Urothelium cell line (cell line): ENCODE measurements at regions not wholly inside any gene's neighbourhood (a gene's known extent, or its start where the extent isn't known, plus 50 kb on each side); places are given as distances from the start of the nearest gene placed in this dataset.

Experiments used
- DNase-seq: peaks from one replicate; pipeline ENCODE4 v3.0.0; 2011; ENCODE audit warnings: low spot score, mixed read lengths
- FAIRE-seq: peaks from 2 replicates; lab custom pipeline; 2011; peaks lifted over from hg19 to GRCh38; lab: Jason Lieb, UNC

DNA sequence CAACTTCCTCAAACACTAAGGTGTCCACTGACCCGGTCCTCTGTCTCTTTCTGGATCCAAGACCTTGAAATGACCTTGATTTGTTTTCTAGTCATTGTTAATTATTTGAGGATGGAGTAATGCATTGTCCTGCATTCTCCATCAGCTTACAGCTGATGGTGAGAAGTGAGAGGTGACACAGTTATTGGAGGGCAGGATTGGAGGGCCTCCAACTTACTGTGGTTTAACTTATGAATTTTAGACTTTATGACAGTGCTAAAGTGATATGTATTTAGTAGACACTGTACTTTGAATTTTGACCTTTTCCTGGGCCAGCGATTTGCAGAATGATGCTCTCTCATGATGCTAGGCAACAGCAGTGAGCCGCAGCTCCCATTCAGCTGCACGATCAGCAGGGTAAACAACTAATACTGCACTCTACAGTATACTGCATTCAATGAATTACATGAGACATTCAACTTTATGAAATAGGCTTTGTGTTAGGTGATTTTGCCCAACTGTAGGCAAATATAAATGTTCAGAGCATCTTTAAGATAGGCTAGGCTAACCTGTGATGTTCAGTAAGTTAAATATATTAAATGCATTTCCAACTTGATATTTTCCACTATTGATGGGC is 200.0 kb upstream of the MEX3C start:
- DNase-seq (no peak), FAIRE-seq (no peak)

DNA sequence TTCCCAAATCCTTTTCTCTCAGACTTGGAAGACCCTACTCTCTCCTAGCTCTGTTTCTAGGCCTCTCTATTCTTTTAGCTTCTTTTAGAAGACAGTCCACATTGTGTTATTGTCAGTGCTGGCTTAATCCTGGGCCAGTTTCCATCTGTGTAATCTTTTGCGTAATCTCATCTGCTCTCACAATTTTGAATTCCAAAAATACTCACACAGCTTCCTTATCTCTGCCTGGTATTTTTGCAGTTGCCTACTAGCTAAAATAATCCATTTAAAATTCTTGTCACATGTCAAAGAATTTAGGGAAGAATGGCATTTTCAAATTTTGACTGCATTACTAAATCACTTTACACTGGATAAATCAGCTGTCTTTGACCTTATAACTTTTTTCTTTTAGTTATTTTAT is 200.6 kb upstream of the MEX3C start:
- DNase-seq (no peak), FAIRE-seq (no peak)

DNA sequence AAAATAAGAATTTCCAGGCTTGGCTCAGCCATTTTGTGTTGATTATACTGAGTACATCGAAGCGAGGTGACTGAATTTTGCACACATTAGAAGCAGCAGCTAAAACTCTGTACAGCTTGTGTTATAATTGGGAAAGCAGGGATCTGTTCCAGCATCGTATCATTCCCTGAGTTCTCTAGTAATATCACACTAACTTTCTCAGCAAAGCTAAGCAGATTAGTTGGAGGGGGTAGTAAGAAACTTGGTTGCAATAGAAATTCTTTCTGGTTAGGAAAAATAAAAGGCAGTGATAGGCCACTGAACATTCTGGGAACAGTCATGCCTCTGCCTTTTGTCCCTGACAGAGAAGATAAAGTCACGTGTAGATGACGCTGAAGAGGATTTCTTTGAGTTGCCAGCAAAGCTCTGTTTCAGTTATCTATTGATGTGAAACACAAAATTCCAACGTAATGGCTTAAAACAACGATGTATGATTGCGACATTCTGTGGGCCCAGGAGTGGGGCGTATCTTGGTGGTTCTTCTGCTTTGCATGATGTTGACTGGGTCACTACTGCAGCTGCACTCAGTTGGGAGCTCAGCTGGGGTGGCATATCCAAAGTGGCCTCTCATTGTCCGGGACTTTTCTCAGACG is 202.1 kb upstream of the MEX3C start:
- FAIRE-seq (no peak), DNase-seq (no peak)

DNA sequence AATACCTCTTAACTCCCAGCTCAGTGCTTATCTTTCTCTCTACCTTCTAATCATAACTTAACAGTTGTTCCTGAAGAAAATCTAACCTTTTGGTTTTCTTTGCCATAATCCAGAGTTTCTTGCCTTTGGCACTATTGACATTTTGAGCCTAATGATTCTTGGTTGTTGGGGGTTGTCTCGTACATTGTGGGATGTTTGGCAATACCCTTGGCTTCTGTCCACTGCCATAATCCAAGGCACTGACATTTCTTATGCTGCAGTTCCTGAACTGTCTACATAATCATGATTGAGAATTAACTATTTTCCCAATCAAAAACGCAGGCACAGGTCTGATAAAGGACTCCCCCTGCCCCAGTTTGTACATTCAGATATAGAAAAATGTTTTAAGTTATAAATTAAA is 203.2 kb upstream of the MEX3C start:
- DNase-seq (no peak), FAIRE-seq (no peak)

DNA sequence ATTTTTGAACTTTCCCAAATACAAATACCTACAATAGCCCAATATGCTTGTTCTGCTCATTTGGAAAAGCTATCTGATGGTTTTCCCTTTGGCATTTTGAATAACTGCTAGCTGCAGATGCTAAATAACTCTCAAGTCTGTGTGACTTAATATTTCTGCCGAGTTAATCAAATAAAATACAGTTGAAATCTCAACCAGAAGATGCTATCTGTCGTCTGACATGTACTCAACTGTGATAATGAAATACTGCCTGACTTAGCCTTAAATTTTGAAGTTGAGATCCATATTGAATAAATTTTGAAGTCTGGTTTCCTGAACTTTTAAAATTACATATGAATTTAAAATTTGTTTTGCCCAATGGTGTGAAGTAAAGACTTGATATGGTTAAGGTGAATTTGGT is 204.4 kb upstream of the MEX3C start:
- DNase-seq (no peak), FAIRE-seq (no peak)

DNA sequence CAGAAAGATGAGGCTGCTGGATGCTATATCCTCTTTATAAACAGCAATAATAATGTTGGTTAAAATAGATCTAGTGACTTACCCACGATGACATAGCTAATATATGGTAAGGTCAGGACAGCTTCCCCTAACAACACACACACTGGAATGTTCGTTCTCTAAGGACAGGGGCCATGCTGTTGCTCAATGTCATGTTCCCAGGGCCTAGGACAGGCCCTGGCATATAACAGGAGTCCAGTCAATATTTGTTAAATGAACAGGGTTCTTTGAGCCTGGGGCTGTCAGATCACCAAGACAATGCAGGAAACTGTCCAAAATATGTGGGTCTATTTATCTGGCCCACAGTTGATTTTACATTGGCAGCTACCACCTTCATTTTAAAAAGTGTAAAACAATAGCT is 207.1 kb upstream of the MEX3C start:
- no peak for FAIRE-seq

DNA sequence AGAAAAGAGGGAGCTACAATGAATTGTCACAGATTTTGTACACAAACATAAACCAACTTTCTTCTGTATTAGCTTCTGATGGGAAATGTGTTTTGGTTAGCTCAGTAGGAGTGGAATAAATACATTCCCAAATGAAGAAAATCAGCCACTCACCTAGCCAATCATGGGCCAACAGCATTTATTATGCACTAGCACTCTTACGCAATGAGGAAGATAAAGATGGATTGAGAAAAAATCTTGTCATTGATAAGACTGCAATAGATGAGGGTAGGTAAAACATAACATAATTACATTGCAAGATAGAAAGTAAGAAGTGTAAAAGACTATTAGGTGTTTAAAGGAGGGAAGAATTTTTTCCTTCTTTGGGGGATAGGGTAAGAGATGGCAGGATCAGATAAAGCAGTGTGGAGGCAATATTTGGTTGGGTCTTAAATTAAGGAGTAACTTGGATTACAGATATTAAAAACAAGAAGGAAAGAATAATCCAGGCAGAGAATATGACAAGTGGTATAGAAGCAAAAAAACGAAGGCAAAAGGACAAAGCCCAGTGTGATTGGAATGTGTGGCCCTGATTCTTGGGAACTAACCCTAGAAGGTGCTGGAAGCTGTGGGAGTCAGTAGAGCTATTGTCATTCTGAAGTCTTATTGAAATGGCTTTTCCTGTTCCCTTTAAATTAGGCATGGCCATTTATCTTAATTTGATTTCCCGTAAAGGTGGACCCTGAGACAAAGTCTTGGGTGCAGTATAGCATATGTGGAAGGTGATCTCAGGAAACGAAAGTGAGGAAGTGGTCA is 208.4 kb upstream of the MEX3C start:
- DNase-seq (no peak), FAIRE-seq (no peak)

More for the DNA sequence above, 207.1 kb upstream of the MEX3C start:
- no peak for DNase-seq

DNA sequence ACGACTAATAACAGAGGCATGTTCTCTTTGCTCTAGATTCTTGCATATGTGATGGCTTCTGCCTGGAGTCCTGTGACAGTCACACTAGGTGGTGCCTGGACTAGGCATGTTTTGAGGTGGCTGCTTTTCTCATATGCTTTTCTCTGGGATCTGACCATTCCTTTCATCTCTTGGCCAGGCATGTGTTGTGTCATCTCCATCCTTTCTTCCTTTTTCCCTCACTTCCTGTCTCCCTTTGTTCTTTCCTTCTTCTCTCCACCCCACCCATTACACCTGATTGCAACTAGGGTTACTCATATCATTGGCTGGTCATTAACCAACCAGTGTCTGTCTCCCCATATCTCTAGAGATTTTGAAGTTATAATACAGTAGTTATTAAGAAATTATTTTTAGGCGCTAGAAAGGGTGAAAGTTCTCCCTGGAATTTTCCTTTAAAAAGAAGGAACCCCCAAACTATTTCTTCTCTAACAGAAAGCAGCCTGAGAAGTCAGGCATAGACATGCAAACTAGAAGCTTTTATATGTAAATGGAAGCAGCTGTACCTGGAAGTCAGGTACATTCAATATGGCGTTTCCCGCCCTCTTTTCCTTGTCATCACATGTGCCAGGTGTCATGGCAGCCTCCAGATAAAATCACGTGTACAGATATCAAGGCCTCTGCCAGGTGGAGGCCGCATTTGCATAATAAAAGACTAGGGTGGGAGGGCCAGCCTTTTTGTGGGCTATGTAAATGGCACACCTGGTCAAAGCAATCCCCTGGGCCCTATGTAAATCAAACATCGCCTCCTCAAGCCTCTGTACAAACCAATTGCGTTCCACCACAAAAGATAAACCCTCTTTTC is 220.4 kb upstream of the MEX3C start:
- DNase-seq (no peak), FAIRE-seq (no peak)

DNA sequence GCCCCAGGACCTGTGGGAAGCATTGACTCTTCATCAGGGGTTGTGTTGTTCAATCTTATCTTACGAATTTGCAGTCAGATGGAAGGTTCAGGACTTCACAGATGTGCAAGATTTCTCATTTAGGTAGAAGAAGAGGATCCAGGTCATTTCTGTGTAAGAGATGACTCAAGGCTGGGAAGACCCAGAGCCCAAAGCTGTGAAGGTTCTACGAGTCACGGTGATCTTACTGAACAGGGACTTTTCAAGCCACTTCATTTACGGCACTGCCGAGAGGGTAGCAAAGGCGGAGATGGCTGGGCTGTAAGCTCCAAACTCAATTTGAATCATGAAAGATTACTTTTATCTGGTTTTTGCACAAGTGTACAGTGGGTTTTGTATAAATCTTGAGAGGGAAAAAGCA is 228.0 kb upstream of the MEX3C start:
- FAIRE-seq (no peak), DNase-seq (no peak)

DNA sequence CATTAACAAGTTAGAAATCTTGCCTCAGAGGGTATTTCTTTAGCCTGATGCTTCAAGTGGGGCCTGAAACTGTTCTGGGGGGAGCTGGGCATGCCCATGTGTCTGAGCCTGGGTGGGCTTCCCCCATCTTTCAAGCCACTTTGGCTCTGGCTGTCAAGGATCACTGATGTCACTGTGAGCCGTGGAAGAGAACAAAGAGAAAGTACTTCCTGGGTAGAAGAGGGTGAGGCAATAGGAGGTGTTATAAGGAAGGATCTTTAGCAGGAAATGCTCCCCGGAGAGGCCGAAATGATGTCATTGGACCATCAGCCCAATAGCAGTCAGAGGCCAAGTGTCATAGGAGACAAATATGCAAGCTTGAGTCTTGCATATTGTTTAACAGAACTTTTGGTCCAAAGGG is 228.4 kb upstream of the MEX3C start:
- FAIRE-seq, result no peak
- DNase-seq, result no peak

DNA sequence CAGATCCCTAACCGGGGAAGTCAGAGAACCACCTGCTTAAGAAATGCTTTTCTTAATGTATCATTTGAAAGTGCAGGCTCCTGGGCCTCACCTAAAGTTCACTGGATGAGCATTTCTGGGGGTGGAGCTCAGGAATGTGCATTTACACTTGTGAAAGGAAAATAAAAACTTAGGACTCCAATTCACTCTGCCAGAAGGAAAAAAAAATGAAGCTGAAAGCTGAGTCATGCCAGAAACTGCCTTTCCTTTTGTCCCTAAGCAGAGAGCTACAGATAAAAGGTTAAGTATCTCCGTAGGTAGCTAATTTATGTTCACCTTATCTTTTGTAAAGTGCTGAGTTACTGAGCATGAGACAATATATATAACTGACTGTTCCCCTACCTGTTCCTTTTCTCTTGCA is 229.5 kb upstream of the MEX3C start:
- no peak for FAIRE-seq
- DNase-seq, result no peak

DNA sequence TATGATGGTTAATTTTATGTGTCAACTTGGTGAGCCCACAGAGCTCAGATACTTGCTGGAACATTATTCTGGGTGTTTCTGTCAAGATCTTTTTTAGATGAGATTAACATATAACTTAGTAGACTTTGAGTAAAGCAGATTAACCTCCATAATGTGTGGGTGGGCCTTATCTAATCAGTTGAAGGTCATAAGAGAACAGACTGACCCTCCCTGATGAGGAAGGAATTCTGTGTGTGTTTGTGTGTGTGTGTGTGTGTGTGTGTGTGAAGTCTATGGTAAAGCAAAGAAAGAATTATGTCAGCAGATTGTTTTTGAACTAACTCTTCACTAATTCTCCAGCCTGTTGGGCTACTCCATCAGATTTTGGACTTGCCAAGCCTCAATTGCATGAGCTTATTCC is 232.2 kb upstream of the MEX3C start:
- DNase-seq (no peak), FAIRE-seq (no peak)

DNA sequence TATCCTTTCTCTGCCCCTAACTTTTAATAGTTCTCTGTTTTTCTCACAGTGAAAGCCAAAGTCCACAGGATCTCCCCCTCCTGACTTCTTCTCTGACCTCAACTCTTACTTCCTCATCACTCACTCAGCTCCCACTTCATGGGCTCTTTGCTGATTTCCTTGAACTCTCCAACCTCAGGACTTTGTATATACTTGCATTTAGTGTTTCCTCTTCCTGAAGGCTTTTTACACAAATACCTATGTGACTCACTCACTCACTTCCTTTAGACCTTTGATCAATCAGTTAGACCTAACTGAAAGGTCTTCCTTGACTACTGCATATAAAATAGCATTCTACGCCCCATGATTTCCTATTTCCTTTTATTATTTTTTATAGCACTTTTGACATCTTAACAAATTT is 233.1 kb upstream of the MEX3C start:
- DNase-seq (no peak), FAIRE-seq (no peak)

DNA sequence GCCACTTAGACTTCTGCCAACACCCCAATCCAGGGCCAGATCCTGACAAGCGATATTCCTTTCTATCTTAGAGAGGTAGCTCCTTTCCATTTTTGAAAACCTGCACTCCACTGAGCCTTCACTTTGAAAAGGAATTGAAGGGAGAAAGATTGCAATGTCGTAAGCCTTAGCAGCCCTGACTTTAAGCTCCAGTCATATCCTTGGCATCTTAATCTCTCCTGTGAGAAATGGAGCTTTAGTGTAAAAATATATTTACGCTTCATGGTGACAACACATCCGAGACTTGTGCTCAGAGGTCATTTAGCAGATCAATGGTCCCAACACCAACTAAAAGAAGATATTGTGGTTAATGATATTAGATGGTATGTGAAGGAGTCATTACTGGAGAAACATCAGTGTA is 235.8 kb upstream of the MEX3C start:
- FAIRE-seq, result no peak
- no peak for DNase-seq

DNA sequence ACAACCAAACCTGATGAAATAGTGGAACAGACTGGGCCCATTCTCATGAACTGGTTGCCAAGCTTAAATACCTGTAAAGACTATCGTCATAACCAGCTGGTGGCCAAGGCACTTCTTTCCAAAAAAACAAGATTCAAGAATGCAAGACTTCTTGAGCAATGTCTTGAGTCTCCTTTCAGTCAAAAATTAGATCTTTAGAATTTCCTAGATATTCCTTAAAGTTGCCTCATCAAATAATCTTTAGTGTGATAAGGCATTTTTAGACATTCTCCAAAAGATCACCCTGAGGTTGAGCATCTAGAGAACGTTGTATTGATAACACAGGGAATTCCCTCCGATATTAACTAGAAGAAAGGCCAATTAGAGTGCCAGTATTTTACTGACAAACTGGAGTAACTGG is 236.4 kb upstream of the MEX3C start:
- no peak for FAIRE-seq
- DNase-seq, result no peak

DNA sequence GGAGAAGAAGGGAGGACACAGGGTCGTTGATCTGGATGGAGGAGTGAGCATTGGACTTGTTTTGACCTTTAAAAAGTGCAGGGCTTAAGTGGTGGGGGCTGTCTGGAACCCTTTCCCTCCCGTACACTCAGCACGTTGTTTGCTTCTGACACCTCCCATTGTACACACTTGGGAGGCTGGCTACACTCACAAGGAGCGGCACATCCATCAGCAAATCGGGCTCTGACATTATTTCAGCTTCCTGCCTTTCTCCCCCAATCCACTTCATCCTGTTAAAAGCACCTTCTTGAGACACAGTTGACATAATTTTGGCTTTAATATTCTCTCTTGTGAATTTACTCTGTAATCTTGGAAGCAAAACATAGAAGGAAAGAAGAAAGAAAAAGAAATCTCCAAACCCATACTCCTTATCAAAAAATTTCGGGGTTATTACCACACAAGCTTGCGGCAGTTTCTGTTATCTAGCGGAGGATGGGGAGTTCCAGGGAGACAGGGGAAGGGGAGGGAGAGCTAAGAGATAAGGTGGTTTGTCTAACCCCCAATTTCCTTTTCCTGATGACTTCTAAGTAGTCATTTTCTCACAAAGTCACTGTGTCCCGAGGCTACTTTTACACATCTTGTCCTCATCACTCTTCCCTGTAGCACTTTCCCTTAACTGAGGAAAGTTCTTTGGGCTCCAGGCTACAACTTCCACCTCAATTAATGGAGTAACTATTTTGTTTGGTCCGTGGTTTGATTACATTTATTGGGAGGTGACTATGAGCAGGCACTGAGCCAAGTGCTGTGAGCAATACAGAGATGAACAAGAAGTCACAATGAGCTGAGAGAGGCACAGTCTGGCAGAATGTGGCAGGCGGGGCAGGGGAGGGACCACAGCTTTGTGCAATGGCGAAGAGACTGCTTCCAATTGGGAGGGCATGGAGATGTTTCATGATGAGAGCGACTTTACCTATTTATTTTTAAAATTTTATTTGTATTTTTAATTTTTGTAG is 240.1 kb upstream of the MEX3C start:
- FAIRE-seq, result no peak

DNA sequence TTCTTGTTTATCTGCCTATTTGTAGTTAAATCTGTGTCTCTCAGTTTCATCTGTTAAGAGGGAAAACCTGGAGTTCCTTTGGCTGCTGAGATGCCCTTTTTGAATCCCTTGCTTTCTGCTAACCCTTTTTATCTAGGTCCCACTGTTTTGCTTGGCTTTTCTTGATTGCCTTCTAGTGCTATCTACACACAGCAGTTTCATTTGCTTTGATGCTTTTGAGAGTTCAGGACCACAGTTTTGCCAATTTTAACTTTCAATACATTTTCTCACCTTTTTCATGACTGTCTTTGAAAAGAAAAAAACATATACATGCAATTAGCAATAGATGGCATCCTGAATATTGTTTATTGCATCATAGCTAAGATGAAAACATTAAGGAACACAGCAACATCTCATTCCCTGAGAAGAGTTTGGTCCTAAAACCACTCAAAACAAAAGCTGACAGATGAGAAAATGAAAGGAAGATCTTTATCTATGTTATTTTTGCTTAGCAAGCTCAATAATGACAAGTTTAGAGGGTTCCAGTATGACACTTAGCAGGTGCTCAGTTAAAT is 241.4 kb upstream of the MEX3C start:
- FAIRE-seq (no peak), DNase-seq (no peak)

More for the DNA sequence above, 240.1 kb upstream of the MEX3C start:
- no peak for DNase-seq

DNA sequence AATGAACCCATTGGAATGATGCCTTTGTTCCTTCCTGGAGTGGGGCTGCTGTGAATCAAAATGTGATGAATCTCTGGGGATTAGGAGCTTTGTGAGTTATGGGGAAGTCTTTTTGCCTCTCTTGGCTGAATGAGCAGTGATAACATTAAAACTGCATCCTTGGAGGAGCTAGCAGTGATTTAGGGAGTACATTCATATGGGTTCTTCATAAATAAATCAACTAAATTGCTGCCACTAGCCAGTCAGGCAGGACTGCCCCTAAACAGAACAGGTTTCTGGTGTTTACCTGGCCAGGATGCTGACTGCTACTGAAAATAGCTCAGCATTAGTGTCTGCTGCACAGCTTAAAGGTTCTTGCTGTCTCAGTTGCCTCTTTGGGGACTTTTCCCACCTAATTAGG is 244.5 kb upstream of the MEX3C start:
- DNase-seq, result no peak
- no peak for FAIRE-seq

DNA sequence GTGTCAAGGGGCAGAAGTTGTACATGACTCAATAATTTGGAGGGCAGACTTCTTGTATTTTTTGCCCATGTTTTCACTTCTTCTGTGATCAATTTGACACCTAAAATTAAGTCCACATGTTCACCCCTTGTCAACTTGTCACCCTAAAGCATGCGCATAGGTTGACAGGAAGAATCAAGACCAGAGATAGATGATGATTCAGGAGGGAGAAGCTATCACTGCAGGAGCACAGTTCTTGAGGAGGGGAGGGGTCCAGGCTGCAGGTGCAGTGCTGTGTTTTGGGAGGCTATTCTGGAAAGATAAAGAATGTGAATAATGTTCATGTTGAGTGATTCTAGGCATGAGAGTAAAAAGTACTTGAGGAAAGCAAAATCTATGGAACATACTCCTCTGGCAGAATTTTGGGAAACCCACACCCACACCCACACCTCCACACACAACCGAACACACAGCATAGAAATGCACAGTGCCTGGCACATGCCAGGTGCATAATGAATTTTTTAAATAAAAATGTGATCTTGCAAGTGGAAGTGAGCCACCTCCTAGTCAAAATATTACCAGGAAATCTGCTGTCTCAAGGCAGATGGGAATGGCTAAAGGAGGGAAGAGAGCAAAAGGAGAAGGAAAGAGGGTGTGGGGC is 249.2 kb upstream of the MEX3C start:
- FAIRE-seq, result no peak

More for the DNA sequence above, 249.2 kb upstream of the MEX3C start:
- no peak for DNase-seq
